ENCODE measurements at regions not wholly inside any gene's neighbourhood (a gene's known extent, or its start where the extent isn't known, plus 50 kb on each side); places are given as distances from the start of the nearest gene placed in this dataset.

GRCh38 chr1:215380566-215380965, 186.5 kb upstream of the KCTD3 start:
- TF ChIP-seq CTCF (IDR thresholded peaks at IDR 0.05) (no peak), POLR2A (IDR thresholded peaks at IDR 0.05) (no peak), POLR2AphosphoS5 (IDR thresholded peaks at IDR 0.05) (no peak), EP300 (IDR thresholded peaks at IDR 0.05; ENCODE audit: low read depth) (no peak)

Measured in transverse colon (tissue), 4 donors.